NCI-H2196 treated with DMSO at 0.1 percent for 48 hours (cell line): ENCODE measurements at regions not wholly inside any gene's neighbourhood (a gene's known extent, or its start where the extent isn't known, plus 50 kb on each side); places are given as distances from the start of the nearest gene placed in this dataset.
"Not testable (repeated sequence)": the region's sequence is repeated elsewhere in the genome, so short reads cannot be mapped to it uniquely, and the experiment has no call there.

Source experiments
- DNase-seq: peaks from one replicate; lab custom pipeline; 2025; ENCODE audit not compliant: unreplicated experiment; lab: John Stamatoyannopoulos, UW

GRCh38 chr3:31321620-31322019 is 211.1 kb upstream of the STT3B start:
- DNase-seq: no peak

- DNase-seq: no peak
Measured at GRCh38 chr3:31322460-31322859, 210.3 kb upstream of the STT3B start.

DNA sequence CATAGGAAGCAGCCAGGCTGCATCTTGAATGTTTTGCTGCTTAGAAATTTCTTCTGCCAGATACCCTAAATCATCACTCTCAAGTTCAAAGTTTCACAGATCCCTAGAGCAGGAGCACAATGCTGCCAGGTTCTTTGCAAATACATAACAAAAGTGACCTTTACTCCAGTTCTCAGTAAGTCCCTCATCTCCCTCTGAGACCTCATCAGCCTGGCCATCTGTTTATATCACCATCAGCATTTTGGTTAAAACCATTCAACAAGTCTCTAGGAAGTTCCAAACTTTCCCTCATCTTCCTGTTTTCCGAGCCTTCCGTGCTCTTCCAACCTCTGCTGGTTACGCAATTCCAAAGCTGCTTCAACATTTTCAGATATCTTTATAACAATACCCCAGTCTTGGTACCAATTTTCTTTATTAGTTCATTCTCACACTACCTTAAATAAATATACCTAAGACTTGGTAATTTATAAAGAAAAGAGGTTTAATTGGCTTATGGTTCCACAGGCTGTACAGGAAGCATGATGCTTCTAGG is 204.8 kb upstream of the STT3B start:
- DNase-seq: not testable (repeated sequence)

GRCh38 chr3:31331278-31331677 is 201.4 kb upstream of the STT3B start:
- no peak for DNase-seq

GRCh38 chr3:31341130-31341529 is 191.6 kb upstream of the STT3B start:
- DNase-seq: no peak

GRCh38 chr3:31343075-31343474 is 189.7 kb upstream of the STT3B start:
- DNase-seq: no peak

- DNase-seq: no peak
Measured at GRCh38 chr3:31345581-31345980, 187.1 kb upstream of the STT3B start.

DNA sequence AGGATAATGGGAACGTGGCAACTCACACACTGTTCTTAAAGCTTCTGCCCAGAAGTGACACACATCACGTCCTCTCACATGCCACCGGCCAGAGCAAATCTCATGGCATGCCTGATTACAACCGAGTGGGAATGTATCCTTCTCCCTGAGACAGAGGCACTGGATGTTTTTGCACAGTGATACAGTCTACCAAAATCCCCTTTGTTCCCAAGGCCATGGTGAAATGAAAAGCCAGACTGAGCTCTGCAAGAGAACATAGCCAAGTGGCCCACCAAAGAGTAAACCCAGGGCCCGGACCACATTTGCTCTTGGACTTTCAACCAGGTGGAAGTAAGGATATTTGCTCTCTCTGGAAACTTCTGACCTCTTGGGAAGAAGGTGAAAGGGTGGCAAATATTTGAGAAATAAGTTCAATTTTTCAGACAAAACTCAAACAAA is 186.2 kb upstream of the STT3B start:
- no peak for DNase-seq

GRCh38 chr3:31349001-31349748 is 183.6 kb upstream of the STT3B start:
- DNase-seq: no peak

GRCh38 chr3:31350307-31350706 is 182.4 kb upstream of the STT3B start:
- DNase-seq: no peak

DNA sequence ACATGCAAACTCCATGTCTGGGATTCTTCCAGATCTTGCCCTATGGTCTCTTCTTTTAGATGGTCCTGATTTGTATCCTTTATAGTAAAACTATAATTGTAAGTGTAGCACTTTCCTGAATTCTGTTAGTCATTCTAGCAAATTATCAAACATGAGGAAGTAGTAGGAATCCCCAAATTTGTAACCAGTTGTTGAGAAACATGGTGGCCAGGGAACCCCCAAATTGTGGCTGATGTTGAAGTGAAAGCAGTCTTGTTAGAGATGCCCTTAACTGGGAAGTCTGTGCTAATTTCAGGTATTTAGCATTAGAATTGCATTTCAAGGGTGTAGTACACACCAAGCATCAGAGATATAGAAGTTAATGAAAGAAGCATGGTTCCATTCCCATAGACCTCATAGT is 180.4 kb upstream of the STT3B start:
- DNase-seq: no peak

GRCh38 chr3:31353166-31353565 is 179.6 kb upstream of the STT3B start:
- DNase-seq: no peak

GRCh38 chr3:31354373-31354772 is 178.4 kb upstream of the STT3B start:
- no peak for DNase-seq

DNA sequence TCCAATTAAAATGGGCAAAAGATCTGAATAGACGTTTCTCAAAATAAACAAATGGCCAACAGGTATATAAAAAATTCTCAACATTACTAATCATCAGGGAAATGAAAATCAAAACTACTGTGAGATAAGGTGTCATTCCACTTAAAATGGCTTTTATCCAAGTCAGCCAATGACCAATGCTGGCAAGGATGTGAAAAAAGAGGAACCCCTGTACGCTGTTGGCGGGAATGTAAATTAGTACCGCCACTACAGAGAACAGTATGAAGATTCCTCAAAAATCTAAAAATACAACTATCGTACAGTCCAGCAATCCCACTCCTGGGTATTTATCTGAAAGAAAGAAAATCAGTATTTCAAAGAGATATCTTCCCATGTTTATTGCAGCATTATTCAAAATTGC is 176.9 kb upstream of the STT3B start:
- DNase-seq: no peak

DNA sequence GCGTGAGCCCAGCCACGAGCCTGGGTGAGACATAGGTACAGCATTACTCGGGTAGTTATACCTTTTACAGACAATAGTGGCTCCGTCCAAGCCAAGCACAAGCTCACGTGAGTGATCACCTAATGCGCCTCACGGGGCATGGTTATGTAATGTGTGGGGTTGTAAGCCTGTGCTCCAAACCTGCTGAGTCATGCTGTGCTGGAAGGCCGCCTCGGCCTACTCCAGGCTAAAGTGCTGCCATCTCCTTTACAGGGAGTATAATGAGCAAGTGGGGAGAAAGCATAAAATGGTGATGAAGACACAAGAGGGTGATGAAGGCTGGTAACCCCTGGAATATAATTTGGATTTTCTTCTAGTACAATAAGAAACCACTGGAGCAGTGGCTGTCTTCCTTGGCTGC is 175.8 kb upstream of the STT3B start:
- DNase-seq: no peak

DNA sequence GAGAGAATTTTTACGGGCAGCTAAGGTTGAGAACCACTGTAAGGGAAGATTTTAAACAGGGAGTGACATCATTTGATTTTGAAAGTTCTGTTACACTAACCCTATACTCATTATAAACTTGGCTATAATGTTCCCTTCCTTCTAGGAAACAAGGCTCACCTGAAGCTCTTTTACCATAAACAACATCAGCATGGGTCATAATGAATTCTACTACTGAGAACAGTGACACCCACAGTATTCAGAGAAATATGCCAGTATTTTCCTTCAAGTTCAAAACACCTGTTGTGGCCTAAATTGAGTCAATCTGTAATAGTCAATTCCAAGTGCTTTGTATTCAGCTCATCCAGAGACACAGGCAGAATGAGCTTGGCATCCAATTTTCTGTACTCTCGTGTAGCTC is 175.3 kb upstream of the STT3B start:
- DNase-seq: no peak

- DNase-seq: no peak
Measured at GRCh38 chr3:31358473-31359070, 174.2 kb upstream of the STT3B start.

DNA sequence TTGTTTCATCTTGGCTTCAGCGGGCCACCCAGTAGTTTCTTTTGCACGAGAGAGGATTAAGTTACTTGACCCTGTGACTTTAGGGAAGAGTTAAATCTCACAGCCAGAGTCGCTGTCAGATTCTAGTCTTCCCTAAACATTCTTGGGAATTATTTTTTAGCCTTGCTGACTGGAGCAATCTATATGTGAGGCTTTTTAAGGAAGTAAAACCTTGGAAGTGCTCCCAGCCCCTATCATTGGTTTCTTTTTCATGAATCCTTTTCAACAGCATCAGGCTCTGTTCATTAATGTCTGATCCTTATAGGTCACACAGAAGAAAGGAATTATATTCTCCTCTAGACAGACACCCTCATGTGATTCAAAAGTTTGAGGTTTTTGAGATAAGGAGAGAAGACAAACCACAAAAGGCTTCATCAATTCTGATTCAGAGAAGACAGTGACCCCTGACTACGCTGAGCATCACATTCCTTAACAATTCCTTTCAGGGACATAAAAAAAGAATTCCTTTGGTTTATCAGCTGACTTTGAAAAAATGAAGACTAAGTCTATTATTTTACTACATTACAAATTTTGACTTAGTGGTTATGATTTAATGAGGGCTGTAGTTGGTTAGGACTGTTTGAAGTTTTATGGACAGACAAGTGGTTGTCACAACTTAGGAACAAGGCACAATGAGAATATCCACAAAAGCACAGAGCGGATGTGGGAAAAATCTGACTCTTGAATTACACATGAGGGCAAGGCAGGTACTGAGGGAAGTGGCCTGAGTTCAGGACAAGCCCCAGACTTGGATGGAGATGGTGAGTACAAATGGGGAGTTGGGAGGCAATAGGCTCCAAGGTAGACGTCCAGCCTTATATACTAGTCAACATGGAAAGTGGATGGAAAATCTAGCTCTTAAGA is 171.1 kb upstream of the STT3B start:
- DNase-seq: no peak

- no peak for DNase-seq
Measured at GRCh38 chr3:31364188-31364587, 168.5 kb upstream of the STT3B start.

- no peak for DNase-seq
Measured at GRCh38 chr3:31364711-31365110, 168.0 kb upstream of the STT3B start.

DNA sequence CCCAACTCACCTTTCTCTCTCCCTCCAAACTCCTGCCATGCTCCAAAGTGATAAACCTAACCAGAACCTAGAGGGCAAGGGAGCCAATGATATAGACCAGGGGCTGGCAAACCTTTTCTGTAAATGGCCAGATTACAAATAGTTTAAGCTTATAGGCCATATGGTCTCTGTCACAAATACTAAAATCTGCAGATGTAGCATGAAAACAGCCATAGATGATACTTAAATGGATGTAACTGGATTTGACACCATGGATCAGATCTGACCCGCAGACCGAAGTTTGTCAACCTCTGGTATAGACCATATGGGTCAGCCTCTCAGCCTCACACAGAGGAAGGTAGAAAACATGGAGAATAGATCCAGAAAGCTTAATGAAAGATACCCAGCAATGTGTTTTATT is 165.2 kb upstream of the STT3B start:
- no peak for DNase-seq
